GM12872 (cell line): ENCODE measurements at regions not wholly inside any gene's neighbourhood (a gene's known extent, or its start where the extent isn't known, plus 50 kb on each side); places are given as distances from the start of the nearest gene placed in this dataset.

Experiments
- CTCF ChIP-seq: IDR thresholded peaks from 3 replicates; pipeline ENCODE4 v1.5.1; 2011; ENCODE audit warnings: low read depth, mild to moderate bottlenecking, low read length, moderate library complexity; ENCODE audit not compliant: insufficient read depth

GRCh38 chr21:31409831-31410487 is 65.9 kb upstream of the TIAM1 start:
- TF ChIP-seq CTCF, result no peak

- TF ChIP-seq CTCF, result no peak
These were observed 64.4 kb upstream of the TIAM1 start for GRCh38 chr21:31408301-31409088.

GRCh38 chr21:31406510-31406909 is 62.4 kb upstream of the TIAM1 start:
- TF ChIP-seq CTCF, result no peak

- TF ChIP-seq CTCF, result no peak
These were observed 61.5 kb upstream of the TIAM1 start for GRCh38 chr21:31405604-31406003.

- TF ChIP-seq CTCF, result no peak
These were observed 59.7 kb upstream of the TIAM1 start for GRCh38 chr21:31403596-31404333.

- no peak for TF ChIP-seq CTCF
These were observed 55.5 kb upstream of the TIAM1 start for GRCh38 chr21:31399591-31399990.

GRCh38 chr21:31398574-31398973 is 54.5 kb upstream of the TIAM1 start:
- TF ChIP-seq CTCF, result no peak
